HCT116 (cell line): ENCODE measurements at regions not wholly inside any gene's neighbourhood (a gene's known extent, or its start where the extent isn't known, plus 50 kb on each side); places are given as distances from the start of the nearest gene placed in this dataset.

ENCODE experiments used
- ATAC-seq: fragments of 200-7000 bp; cut with Tn5 transposase; 2 replicates; pipeline ENCODE4 v1.9.1; 2020; ENCODE audit warnings: mild to moderate bottlenecking, moderate library complexity
- BruUV-seq: library from RNA; stranded (reverse); fragments of 400-500 nt; replicated peaks from 2 replicates; lab custom pipeline; 2021; lab: Mats Ljungman, UMichigan
- CTCF ChIA-PET: fragments of 300-600 bp; sonication (Branson Sonifier 250); formaldehyde crosslinking; loops from one replicate; lab custom pipeline; 2021; ENCODE audit warnings: antibody characterized with exemption; lab: Charles Lee
- POLR2A ChIA-PET: fragments of 300-600, 350-600 bp; sonication (Branson Sonifier 250); formaldehyde crosslinking; loops from one replicate; lab custom pipeline; 2021; ENCODE audit warnings: antibody characterized with exemption; lab: Charles Lee
- RAD21 ChIA-PET, 2 experiments: fragments of 300-600 bp; sonication (Branson Sonifier 250); formaldehyde crosslinking; loops; one replicate each; lab custom pipeline; 2023; ENCODE audit warnings: low total read pairs in 2 of 2; ENCODE audit not compliant: uncharacterized antibody in 2 of 2, unreplicated experiment in 2 of 2, low non-redundant PET in 1 of 2; lab: Charles Lee
- DNase-seq: peaks from one replicate; pipeline ENCODE4 v3.0.0-alpha.2; 2010; ENCODE audit warnings: low read depth, low spot score
- H2AFZ ChIP-seq: fragments of 200-600 bp; shearing (Covaris generic), sonication (generic); 2 replicates; pipeline ENCODE4 v1.6.1; 2017; ENCODE audit warnings: low read depth, mixed run types, mixed read lengths, antibody characterized with exemption, low read length; ENCODE audit not compliant: poor library complexity, severe bottlenecking
- H3K27ac ChIP-seq: 2 replicates; pipeline ENCODE4 v1.5.1; 2012; ENCODE audit warnings: low read depth, low read length
- H3K27me3 ChIP-seq: fragments of 200-600 bp; sonication (generic); 2 replicates; pipeline ENCODE4 v1.6.1; 2016; ENCODE audit warnings: mixed run types, low read length, mixed read lengths; ENCODE audit not compliant: insufficient read depth
- H3K36me3 ChIP-seq, 2 experiments: fragments of 200-500 bp in 1 of 2; fragments of 200-600 bp in 1 of 2; sonication (Bioruptor generic) in 1 of 2; sonication (generic) in 1 of 2; 2 replicates each; pipeline versions ENCODE4 v1.5.1 to v1.6.1; 2014 to 2016; ENCODE audit warnings: low read length in 2 of 2, inconsistent platforms in 1 of 2, mixed read lengths in 1 of 2, mixed run types in 1 of 2; ENCODE audit not compliant: insufficient read depth in 2 of 2, control insufficient read depth in 1 of 2
- H3K4me1 ChIP-seq, 2 experiments: fragments of 200-600 bp in 1 of 2; sonication (generic) in 1 of 2; 2 replicates each; pipeline versions ENCODE4 v1.5.1 to v1.6.1; 2012 to 2017; ENCODE audit warnings: low read length in 2 of 2, inconsistent platforms in 1 of 2, mild to moderate bottlenecking in 1 of 2, mixed read lengths in 1 of 2, mixed run types in 1 of 2, moderate library complexity in 1 of 2; ENCODE audit not compliant: insufficient read depth in 2 of 2, control insufficient read depth in 1 of 2
- H3K4me2 ChIP-seq: fragments of 200-600 bp; sonication (generic); 2 replicates; pipeline ENCODE4 v1.6.1; 2017; ENCODE audit warnings: mixed run types, low read length, mixed read lengths
- H3K4me3 ChIP-seq, 2 experiments: fragments of 200-600 bp in 1 of 2; sonication (generic) in 1 of 2; replicated peaks in 1 of 2; 2 replicates each; pipeline ENCODE4 v1.5.1; 2011 to 2016; ENCODE audit warnings: low read length in 2 of 2, control low read depth in 1 of 2, low read depth in 1 of 2, mild to moderate bottlenecking in 1 of 2, mixed read lengths in 1 of 2, mixed run types in 1 of 2
- H3K79me2 ChIP-seq: fragments of 200-600 bp; sonication (generic); 2 replicates; pipeline ENCODE4 v1.6.1; 2017; ENCODE audit warnings: mild to moderate bottlenecking, mixed run types, low read length, moderate library complexity, mixed read lengths; ENCODE audit not compliant: insufficient read depth
- H3K9ac ChIP-seq: fragments of 200-600 bp; sonication (generic); 2 replicates; pipeline ENCODE4 v1.6.1; 2016; ENCODE audit warnings: low read length, mixed read lengths
- H3K9me2 ChIP-seq: fragments of 200-600 bp; sonication (generic), shearing (Covaris generic); 2 replicates; pipeline ENCODE4 v1.6.1; 2017; ENCODE audit warnings: mixed run types, mild to moderate bottlenecking, moderate library complexity; ENCODE audit not compliant: insufficient read depth
- H3K9me3 ChIP-seq, 2 experiments: fragments of 200-500 bp in 1 of 2; fragments of 200-600 bp in 1 of 2; sonication (Bioruptor generic) in 1 of 2; sonication (generic) in 1 of 2; 2 replicates each; pipeline ENCODE4 v1.6.1; 2014 to 2017; ENCODE audit warnings: low read length in 2 of 2, mixed read lengths in 2 of 2, inconsistent platforms in 1 of 2, low read depth in 1 of 2, mild to moderate bottlenecking in 1 of 2, mixed run types in 1 of 2, moderate library complexity in 1 of 2; ENCODE audit not compliant: control insufficient read depth in 1 of 2, insufficient read depth in 1 of 2
- H4K20me1 ChIP-seq: fragments of 200-600 bp; sonication (generic), shearing (Covaris generic); 2 replicates; pipeline ENCODE4 v1.6.1; 2017; ENCODE audit warnings: mixed run types, mild to moderate bottlenecking, moderate library complexity; ENCODE audit not compliant: insufficient read depth
- CBX3 ChIP-seq: IDR thresholded peaks from 2 replicates; pipeline ENCODE4 v1.6.1; 2012; ENCODE audit warnings: low read depth
- CEBPB ChIP-seq: IDR thresholded peaks from 2 replicates; pipeline ENCODE4 v1.6.1; 2012; ENCODE audit warnings: low read depth
- EZH2 ChIP-seq: fragments of 200-600 bp; sonication (generic); IDR thresholded peaks from 2 replicates; pipeline ENCODE4 v1.6.1; 2017; ENCODE audit warnings: antibody characterized with exemption, mixed run types
- EZH2phosphoT487 ChIP-seq: fragments of 200-600 bp; IDR thresholded peaks from 2 replicates; pipeline ENCODE4 v1.6.1; 2018; ENCODE audit warnings: antibody characterized with exemption, borderline replicate concordance
- FOSL1 ChIP-seq: IDR thresholded peaks from 2 replicates; pipeline ENCODE4 v1.6.1; 2012; ENCODE audit warnings: low read depth
- POLR2A ChIP-seq: IDR thresholded peaks from 2 replicates; pipeline ENCODE4 v1.7.0; 2011; ENCODE audit warnings: borderline replicate concordance; ENCODE audit not compliant: insufficient read depth, insufficient read length; ENCODE audit errors: extremely low read depth
- RAD21 ChIP-seq: IDR thresholded peaks from 2 replicates; pipeline ENCODE4 v1.6.1; 2012; ENCODE audit warnings: low read depth, mild to moderate bottlenecking
- SP1 ChIP-seq: IDR thresholded peaks from 2 replicates; pipeline ENCODE4 v1.6.1; 2012; ENCODE audit warnings: low read depth
- ZNF274 ChIP-seq: fragments of 200-500 bp; sonication (Bioruptor generic); IDR thresholded peaks from 2 replicates; pipeline ENCODE4 v1.6.1; 2014; ENCODE audit warnings: mild to moderate bottlenecking, low read depth, low read length, inconsistent platforms
- intact Hi-C: fragments of 100-400 bp; cut with micrococcal nuclease; formaldehyde crosslinking; loops from 2 replicates; pipeline ENCODE4 v1.10.0; 2022
- TF ChIP-seq, protein P1 (sequence below): IDR thresholded peaks from 2 replicates; pipeline ENCODE4 v1.6.1; 2011; ENCODE audit warnings: mild to moderate bottlenecking, low read length, moderate library complexity; ENCODE audit not compliant: insufficient replicate concordance; ENCODE audit errors: extremely low read depth
- TF ChIP-seq, protein P2 (sequence below), 3 experiments: fragments of 200-600 bp in 1 of 3; sonication (generic) in 1 of 3; IDR thresholded peaks in 2 of 3; conservative IDR thresholded peaks in 1 of 3; 2 replicates each; pipeline ENCODE4 v1.5.1; 2012 to 2017; ENCODE audit warnings: low read depth in 2 of 3, low read length in 2 of 3, antibody characterized with exemption in 1 of 3, borderline replicate concordance in 1 of 3, control low read depth in 1 of 3, mild to moderate bottlenecking in 1 of 3, mixed read lengths in 1 of 3, mixed run types in 1 of 3, moderate library complexity in 1 of 3; ENCODE audit not compliant: insufficient read depth in 1 of 3
- TF ChIP-seq, protein P3 (sequence below): IDR thresholded peaks from 2 replicates; pipeline ENCODE4 v1.6.1; 2012

DNA sequence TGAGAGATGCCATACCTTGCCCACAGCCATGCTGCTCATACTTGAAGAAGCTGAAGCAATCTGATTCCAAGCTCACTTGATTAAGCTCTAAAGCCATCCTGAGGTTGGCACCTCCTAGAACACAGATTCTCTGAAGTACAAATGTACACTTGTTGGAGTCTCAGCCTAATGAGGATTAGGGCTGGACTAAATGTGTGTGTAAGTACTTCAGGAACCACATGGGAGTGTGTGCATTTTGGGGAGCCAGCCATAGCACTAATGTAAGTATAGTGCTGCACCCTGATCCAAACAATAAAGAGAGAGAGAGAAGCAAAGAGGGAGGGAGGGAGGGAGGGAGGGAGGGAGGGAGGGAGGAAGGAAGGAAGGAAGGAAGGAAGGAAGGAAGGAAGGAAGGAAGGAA, 458.6 kb downstream of the MAFB start:
- Histone ChIP-seq H3K9ac (no peak overlapping the region), H3K79me2 (no peaks in the 10 kb centered on the region), H3K27me3 (peaks cover under 1% of the 10 kb centered on the region; the same call in 1 of the 2 replicates), H4K20me1 (no peaks in the 10 kb centered on the region), H3K36me3 (no peaks in the 10 kb centered on the region), H3K9me2 (no peaks in the 10 kb centered on the region), H3K9me3 (no peaks in the 10 kb centered on the region), H3K27ac (no peak overlapping the region), H3K4me2 (no peak overlapping the region), H3K4me1 (no peaks in the 10 kb centered on the region), H2AFZ (no peak overlapping the region), H3K4me3 (no peak overlapping the region)
- intact Hi-C loops, result loop anchor here (10.0 kb wide), 1 partner anchor 64 kb away; no protein-coding TSS in a partner anchor
- no TSS peak for BruUV-seq
- POLR2A ChIA-PET, result no interaction called here
- DNase-seq (no peak), ATAC-seq (no peak)
- CTCF ChIA-PET, result no interaction called here
- RAD21 ChIA-PET, result no interaction called here
- TF ChIP-seq, protein P1, sequence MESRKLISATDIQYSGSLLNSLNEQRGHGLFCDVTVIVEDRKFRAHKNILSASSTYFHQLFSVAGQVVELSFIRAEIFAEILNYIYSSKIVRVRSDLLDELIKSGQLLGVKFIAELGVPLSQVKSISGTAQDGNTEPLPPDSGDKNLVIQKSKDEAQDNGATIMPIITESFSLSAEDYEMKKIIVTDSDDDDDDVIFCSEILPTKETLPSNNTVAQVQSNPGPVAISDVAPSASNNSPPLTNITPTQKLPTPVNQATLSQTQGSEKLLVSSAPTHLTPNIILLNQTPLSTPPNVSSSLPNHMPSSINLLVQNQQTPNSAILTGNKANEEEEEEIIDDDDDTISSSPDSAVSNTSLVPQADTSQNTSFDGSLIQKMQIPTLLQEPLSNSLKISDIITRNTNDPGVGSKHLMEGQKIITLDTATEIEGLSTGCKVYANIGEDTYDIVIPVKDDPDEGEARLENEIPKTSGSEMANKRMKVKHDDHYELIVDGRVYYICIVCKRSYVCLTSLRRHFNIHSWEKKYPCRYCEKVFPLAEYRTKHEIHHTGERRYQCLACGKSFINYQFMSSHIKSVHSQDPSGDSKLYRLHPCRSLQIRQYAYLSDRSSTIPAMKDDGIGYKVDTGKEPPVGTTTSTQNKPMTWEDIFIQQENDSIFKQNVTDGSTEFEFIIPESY, result no peak
- TF ChIP-seq CBX3, result no peak
- no peak for TF ChIP-seq SP1
- TF ChIP-seq POLR2A, result no peak
- no peak for TF ChIP-seq ZNF274

DNA sequence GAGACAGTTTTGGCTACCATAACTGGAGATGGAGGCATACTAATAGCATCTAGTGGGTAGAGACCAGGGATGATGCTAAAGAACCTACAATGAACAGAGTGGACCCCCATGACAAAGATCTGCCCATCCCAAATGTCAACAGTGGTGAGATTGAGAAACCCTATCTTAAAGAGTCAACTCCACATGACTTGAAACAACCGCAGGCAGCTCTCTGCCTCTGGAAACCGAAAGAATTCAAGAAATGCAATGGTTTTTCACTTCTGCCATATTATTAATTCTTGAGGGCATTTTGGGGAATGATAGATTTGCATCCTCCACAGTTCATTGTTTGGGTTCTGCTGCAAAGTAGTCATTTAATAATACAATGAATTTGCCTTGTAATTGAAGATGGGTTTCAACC, 463.4 kb downstream of the MAFB start:
- no peak for DNase-seq
- no peak for TF ChIP-seq POLR2A
- TF ChIP-seq, protein P2, sequence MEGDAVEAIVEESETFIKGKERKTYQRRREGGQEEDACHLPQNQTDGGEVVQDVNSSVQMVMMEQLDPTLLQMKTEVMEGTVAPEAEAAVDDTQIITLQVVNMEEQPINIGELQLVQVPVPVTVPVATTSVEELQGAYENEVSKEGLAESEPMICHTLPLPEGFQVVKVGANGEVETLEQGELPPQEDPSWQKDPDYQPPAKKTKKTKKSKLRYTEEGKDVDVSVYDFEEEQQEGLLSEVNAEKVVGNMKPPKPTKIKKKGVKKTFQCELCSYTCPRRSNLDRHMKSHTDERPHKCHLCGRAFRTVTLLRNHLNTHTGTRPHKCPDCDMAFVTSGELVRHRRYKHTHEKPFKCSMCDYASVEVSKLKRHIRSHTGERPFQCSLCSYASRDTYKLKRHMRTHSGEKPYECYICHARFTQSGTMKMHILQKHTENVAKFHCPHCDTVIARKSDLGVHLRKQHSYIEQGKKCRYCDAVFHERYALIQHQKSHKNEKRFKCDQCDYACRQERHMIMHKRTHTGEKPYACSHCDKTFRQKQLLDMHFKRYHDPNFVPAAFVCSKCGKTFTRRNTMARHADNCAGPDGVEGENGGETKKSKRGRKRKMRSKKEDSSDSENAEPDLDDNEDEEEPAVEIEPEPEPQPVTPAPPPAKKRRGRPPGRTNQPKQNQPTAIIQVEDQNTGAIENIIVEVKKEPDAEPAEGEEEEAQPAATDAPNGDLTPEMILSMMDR (IDR thresholded peaks at IDR 0.05 in 2 of 3, conservative IDR thresholded peaks at IDR 0.05 in 1 of 3; ENCODE audit: borderline replicate concordance in 1 of 3, insufficient read depth in 1 of 3, low read depth in 2 of 3, low read length in 2 of 3), result no peak
- TF ChIP-seq, protein P1, result no peak
- no peak for TF ChIP-seq SP1
- TF ChIP-seq CEBPB, result no peak
- no peak for TF ChIP-seq FOSL1
- no peak for TF ChIP-seq EZH2phosphoT487
- TF ChIP-seq, protein P3, sequence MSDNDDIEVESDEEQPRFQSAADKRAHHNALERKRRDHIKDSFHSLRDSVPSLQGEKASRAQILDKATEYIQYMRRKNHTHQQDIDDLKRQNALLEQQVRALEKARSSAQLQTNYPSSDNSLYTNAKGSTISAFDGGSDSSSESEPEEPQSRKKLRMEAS, result no peak
- no peak for TF ChIP-seq RAD21
- no peak for TF ChIP-seq EZH2

More for the DNA sequence above, 463.4 kb downstream of the MAFB start:
- no peaks in the 10 kb centered on the region for H3K79me2 ChIP-seq
- ChIA-PET RAD21 (no interaction called here), CTCF (no interaction called here), POLR2A (no interaction called here)
- no peak overlapping the region for H3K4me3 ChIP-seq
- no peaks in the 10 kb centered on the region for H3K9me2 ChIP-seq
- no peak overlapping the region for H3K27ac ChIP-seq
- H3K36me3 ChIP-seq, result no peaks in the 10 kb centered on the region
- no peak overlapping the region for H3K4me2 ChIP-seq
- no peaks in the 10 kb centered on the region for H3K9me3 ChIP-seq
- H3K9ac ChIP-seq, result no peak overlapping the region
- no peaks in the 10 kb centered on the region for H4K20me1 ChIP-seq
- ATAC-seq, result no peak
- H3K27me3 ChIP-seq, result no peaks in the 10 kb centered on the region
- intact Hi-C loops, result no loop called here
- no peaks in the 10 kb centered on the region for H3K4me1 ChIP-seq
- H2AFZ ChIP-seq, result no peak overlapping the region
- no TSS peak for BruUV-seq
